ENCODE measurements at regions not wholly inside any gene's neighbourhood (a gene's known extent, or its start where the extent isn't known, plus 50 kb on each side); places are given as distances from the start of the nearest gene placed in this dataset.

GRCh38 chrX:137483554-137483953 lies 82.4 kb upstream of the ZIC3 start:
- H3K4me3 ChIP-seq (ENCODE audit: low read length) = no peak overlapping the region
- DNase-seq (ENCODE audit: low read depth) = no peak
- no peak for TF ChIP-seq CTCF (conservative IDR thresholded peaks at IDR 0.05; ENCODE audit: low read length)

- no peak for DNase-seq (ENCODE audit: low read depth)
- no peak overlapping the region for H3K4me3 ChIP-seq (ENCODE audit: low read length)
- no peak for TF ChIP-seq CTCF (conservative IDR thresholded peaks at IDR 0.05; ENCODE audit: low read length)
Measured at GRCh38 chrX:137482136-137482535, 83.8 kb upstream of the ZIC3 start.

DNA sequence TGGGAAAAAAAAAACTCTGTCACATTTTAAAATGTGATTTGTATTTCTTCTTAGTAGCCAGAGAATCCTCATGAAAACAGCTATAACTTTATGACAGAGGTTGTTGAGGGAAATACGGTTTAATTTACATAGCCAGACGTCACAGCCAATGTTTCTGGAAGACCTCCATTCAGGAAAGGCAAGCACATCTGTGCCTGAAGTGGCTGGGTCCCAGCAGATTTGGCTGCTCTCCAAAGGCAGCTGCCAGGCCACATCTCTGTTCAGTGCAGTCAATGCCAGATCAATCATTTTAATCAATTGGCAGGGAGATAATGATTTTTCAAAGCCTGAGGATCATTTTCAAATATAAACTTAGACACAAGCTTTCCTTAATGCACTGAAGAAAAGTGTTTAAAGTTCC lies 86.5 kb upstream of the ZIC3 start:
- TF ChIP-seq CTCF (conservative IDR thresholded peaks at IDR 0.05; ENCODE audit: low read length) = no peak
- no peak for DNase-seq (ENCODE audit: low read depth)
- H3K4me3 ChIP-seq (ENCODE audit: low read length) = no peak overlapping the region

DNA sequence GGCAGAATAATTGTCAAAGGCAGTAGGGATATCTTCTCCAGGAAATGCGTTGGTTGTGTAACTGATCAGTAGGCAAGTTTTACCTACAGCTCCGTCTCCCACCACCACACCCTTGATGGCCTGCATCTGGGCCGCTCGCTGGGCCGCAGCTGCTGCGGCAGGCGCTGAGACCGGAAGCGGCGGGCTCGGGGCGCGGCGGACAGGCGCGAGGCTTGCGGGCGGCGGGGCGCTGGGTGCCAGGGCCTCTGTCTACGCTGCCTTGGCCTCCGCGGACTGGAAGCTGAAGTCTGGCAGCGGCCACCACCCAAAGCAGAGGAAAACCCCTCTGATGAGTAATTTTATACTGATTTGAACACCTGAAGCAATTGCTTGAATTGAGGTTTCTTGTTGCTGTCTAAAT lies 124.2 kb upstream of the ZIC3 start:
- DNase-seq (ENCODE audit: low read depth) = no peak
- no peak for TF ChIP-seq CTCF (conservative IDR thresholded peaks at IDR 0.05; ENCODE audit: low read length)
- no peak overlapping the region for H3K4me3 ChIP-seq (ENCODE audit: low read length)

- H3K4me3 ChIP-seq (ENCODE audit: low read length) = no peak overlapping the region
- DNase-seq (ENCODE audit: low read depth) = no peak
- TF ChIP-seq CTCF (conservative IDR thresholded peaks at IDR 0.05; ENCODE audit: low read length) = no peak
Measured at GRCh38 chrX:137432609-137433008, 133.3 kb upstream of the ZIC3 start.

- no peak for TF ChIP-seq CTCF (conservative IDR thresholded peaks at IDR 0.05; ENCODE audit: low read length)
- no peak for DNase-seq (ENCODE audit: low read depth)
- H3K4me3 ChIP-seq (ENCODE audit: low read length) = no peak overlapping the region
Measured at GRCh38 chrX:137431693-137432488, 134.0 kb upstream of the ZIC3 start.

DNA sequence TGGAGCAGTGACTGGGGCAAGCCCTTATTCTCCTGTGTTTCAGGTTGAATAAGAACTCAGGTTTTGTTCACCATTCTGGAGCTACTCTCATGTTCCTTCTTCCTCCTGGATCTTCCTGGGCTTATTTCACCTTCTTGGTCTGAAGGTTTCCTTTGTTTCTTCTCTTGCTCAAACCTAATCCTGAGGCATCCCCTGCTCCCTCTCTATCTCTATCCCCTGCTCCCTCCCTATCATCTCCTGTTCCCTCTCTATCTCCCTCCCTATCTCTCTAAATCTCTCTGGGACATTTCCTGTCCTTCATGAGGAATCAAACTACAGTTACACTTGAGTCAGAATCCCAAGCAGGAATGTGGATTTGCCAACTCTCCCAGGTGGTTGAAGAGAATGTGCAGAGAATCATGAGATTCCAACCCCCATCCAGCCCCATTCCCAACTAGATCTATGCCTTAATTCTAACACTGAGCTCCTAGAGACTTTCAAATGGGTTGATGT lies 134.9 kb upstream of the ZIC3 start:
- TF ChIP-seq CTCF (conservative IDR thresholded peaks at IDR 0.05; ENCODE audit: low read length) = no peak

More for the DNA sequence above, 134.9 kb upstream of the ZIC3 start:
- DNase-seq (ENCODE audit: low read depth) = no peak
- H3K4me3 ChIP-seq (ENCODE audit: low read length) = no peak overlapping the region

All from AG10803 (cell line).